Natural killer cell (primary cell): ENCODE measurements at regions not wholly inside any gene's neighbourhood (a gene's known extent, or its start where the extent isn't known, plus 50 kb on each side); places are given as distances from the start of the nearest gene placed in this dataset.

Experiments
- ATAC-seq, 3 donors: fragments of 150-1000 bp in 2 of 3; fragments of 200-7000 bp in 1 of 3; cut with Tn5 transposase; 1 replicate in 1 of 3; 2 replicates in 2 of 3; pipeline ENCODE4 v1.10.0; 2021; ENCODE audit warnings: mild to moderate bottlenecking in 2 of 3, moderate library complexity in 2 of 3
- DNase-seq, 2 donors: peaks; one replicate each; pipeline versions ENCODE4 v3.0.0 to v3.0.0-alpha.2; 2013 to 2021; ENCODE audit warnings: mixed read lengths in 1 of 2
- H3K27ac ChIP-seq: one replicate; pipeline ENCODE4 v1.5.1; 2013; ENCODE audit warnings: mild to moderate bottlenecking, low read length
- H3K27me3 ChIP-seq: one replicate; pipeline ENCODE4 v1.6.1; 2013; ENCODE audit warnings: low read length; ENCODE audit not compliant: control insufficient read depth, insufficient read depth
- H3K36me3 ChIP-seq: one replicate; pipeline ENCODE4 v1.6.1; 2013; ENCODE audit warnings: low read length; ENCODE audit not compliant: control insufficient read depth, insufficient read depth
- H3K4me1 ChIP-seq: one replicate; pipeline ENCODE4 v1.6.1; 2013; ENCODE audit warnings: low read length; ENCODE audit not compliant: control insufficient read depth, insufficient read depth
- H3K4me3 ChIP-seq: one replicate; pipeline ENCODE4 v1.5.1; 2013; ENCODE audit warnings: low read length
- H3K9me3 ChIP-seq: one replicate; pipeline ENCODE4 v1.6.1; 2013; ENCODE audit warnings: low read length; ENCODE audit not compliant: control insufficient read depth, insufficient read depth
- H3K27ac Mint-ChIP-seq, 2 donors: one replicate each; pipeline ENCODE4 v1.8.0; 2022; ENCODE audit warnings: mild to moderate bottlenecking in 2 of 2, mixed read lengths in 2 of 2, moderate library complexity in 1 of 2
- H3K27me3 Mint-ChIP-seq, 2 donors: one replicate each; pipeline ENCODE4 v1.8.0; 2022; ENCODE audit warnings: low read depth in 2 of 2, mixed read lengths in 2 of 2
- H3K36me3 Mint-ChIP-seq: one replicate; pipeline ENCODE4 v1.8.0; 2022; ENCODE audit warnings: mixed read lengths
- H3K4me1 Mint-ChIP-seq, 2 donors: one replicate each; pipeline ENCODE4 v1.8.0; 2022; ENCODE audit warnings: mixed read lengths in 2 of 2
- H3K4me3 Mint-ChIP-seq: one replicate; pipeline ENCODE4 v1.8.0; 2022; ENCODE audit warnings: mild to moderate bottlenecking, moderate library complexity, mixed read lengths
- H3K9me3 Mint-ChIP-seq, 2 donors: one replicate each; pipeline ENCODE4 v1.8.0; 2022; ENCODE audit warnings: mixed read lengths in 2 of 2
- WGBS: methylation state at CpG from one replicate; pipeline ENCODE4 v1.1.7; 2013; ENCODE audit warnings: missing lambda C conversion rate; ENCODE audit not compliant: insufficient coverage; 5-methylcytosine and 5-hydroxymethylcytosine counted together
- intact Hi-C: fragments of 100-400 bp; cut with micrococcal nuclease; formaldehyde crosslinking; loops from one replicate; pipeline ENCODE4 v1.14.2; 2022
- TF ChIP-seq, protein P1 (sequence below): fragments of 200-600 bp; IDR thresholded peaks from one replicate; pipeline ENCODE4 v1.8.0; 2022; ENCODE audit warnings: antibody characterized with exemption

GRCh38 chr14:100393362-100393761 is 70.2 kb downstream of the SLC25A47 start:
- DNase-seq (no peak), ATAC-seq (no peak)
- no peaks in the 10 kb centered on the region for H3K27me3 ChIP-seq
- H3K36me3 ChIP-seq, result no peaks in the 10 kb centered on the region
- H3K27ac ChIP-seq, result peak overlapping the region; percentile 65
- H3K27me3 Mint-ChIP-seq, result peaks cover 13 to 22% of the 10 kb centered on the region in 2 donors
- TF ChIP-seq, protein P1, sequence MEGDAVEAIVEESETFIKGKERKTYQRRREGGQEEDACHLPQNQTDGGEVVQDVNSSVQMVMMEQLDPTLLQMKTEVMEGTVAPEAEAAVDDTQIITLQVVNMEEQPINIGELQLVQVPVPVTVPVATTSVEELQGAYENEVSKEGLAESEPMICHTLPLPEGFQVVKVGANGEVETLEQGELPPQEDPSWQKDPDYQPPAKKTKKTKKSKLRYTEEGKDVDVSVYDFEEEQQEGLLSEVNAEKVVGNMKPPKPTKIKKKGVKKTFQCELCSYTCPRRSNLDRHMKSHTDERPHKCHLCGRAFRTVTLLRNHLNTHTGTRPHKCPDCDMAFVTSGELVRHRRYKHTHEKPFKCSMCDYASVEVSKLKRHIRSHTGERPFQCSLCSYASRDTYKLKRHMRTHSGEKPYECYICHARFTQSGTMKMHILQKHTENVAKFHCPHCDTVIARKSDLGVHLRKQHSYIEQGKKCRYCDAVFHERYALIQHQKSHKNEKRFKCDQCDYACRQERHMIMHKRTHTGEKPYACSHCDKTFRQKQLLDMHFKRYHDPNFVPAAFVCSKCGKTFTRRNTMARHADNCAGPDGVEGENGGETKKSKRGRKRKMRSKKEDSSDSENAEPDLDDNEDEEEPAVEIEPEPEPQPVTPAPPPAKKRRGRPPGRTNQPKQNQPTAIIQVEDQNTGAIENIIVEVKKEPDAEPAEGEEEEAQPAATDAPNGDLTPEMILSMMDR, result no peak
- H3K4me1 ChIP-seq, result peaks cover 25% of the 10 kb centered on the region
- no peaks in the 10 kb centered on the region for H3K9me3 ChIP-seq
- peaks cover 52 to 53% of the 10 kb centered on the region in 2 donors for H3K4me1 Mint-ChIP-seq
- H3K4me3 ChIP-seq, result no peak overlapping the region
- intact Hi-C loops, result no loop called here
- H3K9me3 Mint-ChIP-seq, result no peaks in the 10 kb centered on the region
- no peaks in the 10 kb centered on the region for H3K36me3 Mint-ChIP-seq
- peak overlapping the region; percentile 88 to 91 for H3K27ac Mint-ChIP-seq
- peak overlapping the region; percentile 89 for H3K4me3 Mint-ChIP-seq
- WGBS, result 81% methylated on average over 10 of the region's 10 CpGs

DNA sequence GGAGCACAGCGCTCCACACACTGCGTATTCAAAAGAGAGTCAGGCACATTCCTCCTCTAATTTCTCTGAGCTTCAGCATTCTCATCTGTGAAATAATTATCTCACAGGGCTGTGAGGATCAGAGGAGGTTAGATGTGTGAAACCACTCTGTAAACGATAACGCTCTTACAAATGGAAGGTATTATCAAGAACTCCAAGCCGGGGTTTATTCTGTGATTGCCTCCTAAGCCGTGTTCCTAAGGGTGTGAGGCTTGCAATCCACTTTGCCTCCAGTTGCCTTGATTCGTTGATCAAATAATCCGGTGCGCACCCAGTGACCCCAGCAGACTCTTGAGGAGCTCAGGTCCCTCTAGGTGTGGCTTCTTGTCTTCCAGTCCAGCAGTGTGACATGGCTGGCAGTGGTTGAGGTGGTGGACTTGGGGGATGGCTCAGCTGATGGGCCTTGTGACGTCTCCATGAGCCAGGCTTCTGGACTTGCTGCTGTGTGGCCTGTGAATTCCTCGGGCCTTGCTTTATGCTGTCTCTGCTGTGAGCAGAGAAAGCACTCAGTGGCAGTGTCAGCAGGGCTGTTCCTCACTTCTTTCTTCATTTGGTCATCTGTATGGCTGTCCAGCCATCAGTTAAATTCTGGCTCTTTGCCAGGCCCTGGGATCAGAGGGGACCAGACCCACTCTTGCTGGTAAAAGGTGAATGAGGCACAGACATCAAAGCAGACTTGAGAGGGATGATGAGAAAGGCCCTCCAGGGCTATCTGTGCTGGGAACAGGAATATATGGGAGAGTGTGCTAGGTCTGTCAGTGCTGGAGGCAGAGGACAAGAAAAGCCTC is 71.0 kb downstream of the SLC25A47 start:
- TF ChIP-seq, protein P1, result no peak
- peak overlapping the region; percentile 89 for H3K4me3 Mint-ChIP-seq

GRCh38 chr14:100394886-100395672 is 71.9 kb downstream of the SLC25A47 start:
- Histone ChIP-seq H3K27me3 (no peaks in the 10 kb centered on the region), H3K4me1 (peaks cover 25% of the 10 kb centered on the region), H3K9me3 (no peaks in the 10 kb centered on the region), H3K4me3 (no peak overlapping the region), H3K36me3 (no peaks in the 10 kb centered on the region), H3K27ac (no peak overlapping the region)
- Mint-ChIP-seq H3K4me3 (peak overlapping the region; percentile 89), H3K4me1 (peaks cover 57 to 59% of the 10 kb centered on the region in 2 donors), H3K9me3 (no peaks in the 10 kb centered on the region), H3K27me3 (peaks cover 18 to 22% of the 10 kb centered on the region in 2 donors), H3K36me3 (no peaks in the 10 kb centered on the region), H3K27ac (peak overlapping the region; percentile 88 to 91)
- no peak for ATAC-seq
- 93% methylated on average over 14 of the region's 14 CpGs for WGBS
- TF ChIP-seq, protein P1, result no peak
- intact Hi-C loops, result no loop called here
- DNase-seq, result no peak

More for the DNA sequence above, 71.0 kb downstream of the SLC25A47 start:
- H3K36me3 ChIP-seq, result no peaks in the 10 kb centered on the region
- H3K27ac ChIP-seq, result peak overlapping the region; percentile 65
- no peaks in the 10 kb centered on the region for H3K9me3 ChIP-seq
- no peak overlapping the region for H3K4me3 ChIP-seq
- Mint-ChIP-seq H3K27me3 (peaks cover 15 to 22% of the 10 kb centered on the region in 2 donors), H3K27ac (peak overlapping the region; percentile 88 to 91), H3K4me1 (peaks cover 51 to 54% of the 10 kb centered on the region in 2 donors), H3K9me3 (no peaks in the 10 kb centered on the region), H3K36me3 (no peaks in the 10 kb centered on the region)
- H3K4me1 ChIP-seq, result peaks cover 25% of the 10 kb centered on the region
- peak; percentile 75 to 82 (median 80) for ATAC-seq
- H3K27me3 ChIP-seq, result no peaks in the 10 kb centered on the region
- DNase-seq, result peak in 1 of 2 donors; percentile 16
- intact Hi-C loops, result no loop called here
- WGBS, result 64% methylated on average over 11 of the region's 11 CpGs
